Astrocyte (in vitro differentiated cells and primary cell): ENCODE measurements at regions not wholly inside any gene's neighbourhood (a gene's known extent, or its start where the extent isn't known, plus 50 kb on each side); places are given as distances from the start of the nearest gene placed in this dataset.
"Not testable (repeated sequence)": the region's sequence is repeated elsewhere in the genome, so short reads cannot be mapped to it uniquely, and the experiment has no call there.

ENCODE experiments used
- CTCF ChIP-seq: IDR thresholded peaks from 2 replicates; pipeline ENCODE4 v1.5.1; 2011; ENCODE audit warnings: low read depth, mild to moderate bottlenecking, inconsistent platforms, low read length, moderate library complexity; ENCODE audit not compliant: insufficient read depth
- EZH2 ChIP-seq: IDR thresholded peaks from 2 replicates; pipeline ENCODE4 v1.6.1; 2012; ENCODE audit warnings: mild to moderate bottlenecking, low read length, inconsistent platforms; ENCODE audit not compliant: insufficient read depth

DNA sequence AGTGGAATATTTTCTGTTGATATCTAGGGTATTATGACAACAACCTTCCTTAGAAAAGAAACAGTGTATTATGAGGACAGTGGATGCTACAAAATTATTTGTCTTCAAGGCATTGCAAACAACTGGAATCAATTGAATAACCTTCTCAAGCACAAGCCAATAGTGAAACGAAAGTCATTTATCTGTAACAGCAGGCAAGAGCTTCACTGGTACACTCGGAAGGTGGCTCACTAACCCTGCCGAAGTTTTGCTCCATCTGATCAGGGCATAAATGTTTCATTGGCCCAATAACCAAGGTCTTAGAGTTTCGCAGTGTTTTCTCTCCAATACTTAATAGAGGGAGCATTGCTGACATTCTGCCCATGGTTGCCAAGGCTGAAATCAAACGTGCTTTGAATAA lies 5278.7 kb upstream of the TPTE start:
- not testable (repeated sequence) for TF ChIP-seq CTCF, EZH2
